HL-60 (cell line): ENCODE measurements at regions not wholly inside any gene's neighbourhood (a gene's known extent, or its start where the extent isn't known, plus 50 kb on each side); places are given as distances from the start of the nearest gene placed in this dataset.

Source experiments
- GABPA ChIP-seq: IDR thresholded peaks from 2 replicates; pipeline ENCODE4 v1.6.1; 2012; ENCODE audit warnings: low read depth
- POLR2AphosphoS5 ChIP-seq: IDR thresholded peaks from 2 replicates; pipeline ENCODE4 v1.6.1; 2012; ENCODE audit warnings: low read depth
- SPI1 ChIP-seq: IDR thresholded peaks from 2 replicates; pipeline ENCODE4 v1.6.1; 2012; ENCODE audit warnings: low read depth, mild to moderate bottlenecking, borderline replicate concordance
- TF ChIP-seq, protein P1 (sequence below): IDR thresholded peaks from one replicate; pipeline ENCODE4 v1.5.1; 2011; ENCODE audit warnings: low read length, control low read depth, inconsistent platforms; ENCODE audit not compliant: insufficient read depth
- TF ChIP-seq, protein P2 (sequence below): IDR thresholded peaks from 2 replicates; pipeline ENCODE4 v1.6.1; 2012; ENCODE audit warnings: low read depth; ENCODE audit not compliant: insufficient replicate concordance

DNA sequence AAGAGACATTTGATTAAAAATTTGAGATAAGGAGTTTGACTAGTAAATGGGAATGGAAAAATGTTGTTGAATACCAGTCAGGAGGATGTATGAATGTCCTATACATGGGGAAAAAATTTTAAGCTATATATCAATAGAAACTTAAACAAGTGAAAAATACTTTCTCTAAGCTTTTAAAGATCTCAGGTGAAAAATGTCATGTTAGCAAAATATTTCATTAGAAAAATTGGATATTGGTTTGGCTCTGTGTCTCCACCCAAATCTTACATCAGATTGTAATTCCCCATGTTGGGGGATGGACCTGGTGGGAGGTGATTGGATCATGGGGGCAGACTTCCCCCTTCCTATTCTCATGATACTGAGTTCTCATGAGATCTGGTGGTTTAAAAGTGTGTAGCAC is 279.6 kb upstream of the CADM2 start:
- TF ChIP-seq POLR2AphosphoS5: no peak
- TF ChIP-seq, protein P1, sequence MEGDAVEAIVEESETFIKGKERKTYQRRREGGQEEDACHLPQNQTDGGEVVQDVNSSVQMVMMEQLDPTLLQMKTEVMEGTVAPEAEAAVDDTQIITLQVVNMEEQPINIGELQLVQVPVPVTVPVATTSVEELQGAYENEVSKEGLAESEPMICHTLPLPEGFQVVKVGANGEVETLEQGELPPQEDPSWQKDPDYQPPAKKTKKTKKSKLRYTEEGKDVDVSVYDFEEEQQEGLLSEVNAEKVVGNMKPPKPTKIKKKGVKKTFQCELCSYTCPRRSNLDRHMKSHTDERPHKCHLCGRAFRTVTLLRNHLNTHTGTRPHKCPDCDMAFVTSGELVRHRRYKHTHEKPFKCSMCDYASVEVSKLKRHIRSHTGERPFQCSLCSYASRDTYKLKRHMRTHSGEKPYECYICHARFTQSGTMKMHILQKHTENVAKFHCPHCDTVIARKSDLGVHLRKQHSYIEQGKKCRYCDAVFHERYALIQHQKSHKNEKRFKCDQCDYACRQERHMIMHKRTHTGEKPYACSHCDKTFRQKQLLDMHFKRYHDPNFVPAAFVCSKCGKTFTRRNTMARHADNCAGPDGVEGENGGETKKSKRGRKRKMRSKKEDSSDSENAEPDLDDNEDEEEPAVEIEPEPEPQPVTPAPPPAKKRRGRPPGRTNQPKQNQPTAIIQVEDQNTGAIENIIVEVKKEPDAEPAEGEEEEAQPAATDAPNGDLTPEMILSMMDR: no peak
- TF ChIP-seq, protein P2, sequence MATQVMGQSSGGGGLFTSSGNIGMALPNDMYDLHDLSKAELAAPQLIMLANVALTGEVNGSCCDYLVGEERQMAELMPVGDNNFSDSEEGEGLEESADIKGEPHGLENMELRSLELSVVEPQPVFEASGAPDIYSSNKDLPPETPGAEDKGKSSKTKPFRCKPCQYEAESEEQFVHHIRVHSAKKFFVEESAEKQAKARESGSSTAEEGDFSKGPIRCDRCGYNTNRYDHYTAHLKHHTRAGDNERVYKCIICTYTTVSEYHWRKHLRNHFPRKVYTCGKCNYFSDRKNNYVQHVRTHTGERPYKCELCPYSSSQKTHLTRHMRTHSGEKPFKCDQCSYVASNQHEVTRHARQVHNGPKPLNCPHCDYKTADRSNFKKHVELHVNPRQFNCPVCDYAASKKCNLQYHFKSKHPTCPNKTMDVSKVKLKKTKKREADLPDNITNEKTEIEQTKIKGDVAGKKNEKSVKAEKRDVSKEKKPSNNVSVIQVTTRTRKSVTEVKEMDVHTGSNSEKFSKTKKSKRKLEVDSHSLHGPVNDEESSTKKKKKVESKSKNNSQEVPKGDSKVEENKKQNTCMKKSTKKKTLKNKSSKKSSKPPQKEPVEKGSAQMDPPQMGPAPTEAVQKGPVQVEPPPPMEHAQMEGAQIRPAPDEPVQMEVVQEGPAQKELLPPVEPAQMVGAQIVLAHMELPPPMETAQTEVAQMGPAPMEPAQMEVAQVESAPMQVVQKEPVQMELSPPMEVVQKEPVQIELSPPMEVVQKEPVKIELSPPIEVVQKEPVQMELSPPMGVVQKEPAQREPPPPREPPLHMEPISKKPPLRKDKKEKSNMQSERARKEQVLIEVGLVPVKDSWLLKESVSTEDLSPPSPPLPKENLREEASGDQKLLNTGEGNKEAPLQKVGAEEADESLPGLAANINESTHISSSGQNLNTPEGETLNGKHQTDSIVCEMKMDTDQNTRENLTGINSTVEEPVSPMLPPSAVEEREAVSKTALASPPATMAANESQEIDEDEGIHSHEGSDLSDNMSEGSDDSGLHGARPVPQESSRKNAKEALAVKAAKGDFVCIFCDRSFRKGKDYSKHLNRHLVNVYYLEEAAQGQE: no peak
- TF ChIP-seq GABPA: no peak
- no peak for TF ChIP-seq SPI1
